Ammon's horn (tissue), 1 donor: ENCODE measurements at regions not wholly inside any gene's neighbourhood (a gene's known extent, or its start where the extent isn't known, plus 50 kb on each side); places are given as distances from the start of the nearest gene placed in this dataset.
A peak's percentile ranks its signal among the peaks of the same experiment; 100 is the strongest.

Source experiments
- DNase-seq: peaks from one replicate; pipeline ENCODE4 v3.0.0-alpha.2; 2016; ENCODE audit warnings: low spot score

DNA sequence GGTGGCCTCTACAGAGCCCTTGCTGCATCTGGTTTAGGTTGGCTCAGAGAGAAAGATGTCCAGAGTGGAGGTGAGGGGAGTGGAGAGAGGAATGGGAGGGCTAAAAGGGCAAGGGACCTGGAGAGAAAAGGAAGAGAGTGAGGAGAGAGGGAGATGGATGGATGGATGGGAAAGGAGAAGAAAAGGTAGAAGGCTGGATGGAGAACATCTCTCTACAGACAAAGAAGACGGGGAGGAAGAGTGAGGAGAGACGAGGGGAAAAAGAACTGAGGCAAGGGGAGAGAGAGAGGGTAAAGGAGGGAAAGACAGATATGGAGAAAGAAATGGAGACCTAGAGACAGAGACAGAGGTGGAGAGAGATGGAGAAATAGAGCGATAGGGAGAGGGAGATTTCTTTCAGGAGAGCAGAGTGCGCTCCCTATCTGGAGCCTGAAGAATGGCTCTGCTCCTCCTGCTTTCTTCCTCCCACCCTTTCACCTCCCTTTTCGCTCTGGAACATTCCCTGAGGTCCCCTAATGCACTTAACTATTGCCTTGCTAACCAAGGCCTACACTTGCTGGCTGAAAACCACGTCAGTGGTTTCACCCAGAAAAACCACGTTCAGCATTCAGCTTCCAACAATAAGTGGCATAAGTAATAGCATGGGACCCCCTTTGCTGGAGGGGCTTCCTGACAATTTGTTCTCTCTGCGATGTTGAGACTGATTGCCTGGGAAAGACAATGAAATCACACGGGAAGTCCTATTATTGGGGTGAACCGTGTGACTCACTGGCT lies 286.3 kb downstream of the CDH26 start:
- no peak for DNase-seq

- DNase-seq = no peak
Observed at GRCh38 chr20:60246751-60247150, 288.5 kb downstream of the CDH26 start.

DNA sequence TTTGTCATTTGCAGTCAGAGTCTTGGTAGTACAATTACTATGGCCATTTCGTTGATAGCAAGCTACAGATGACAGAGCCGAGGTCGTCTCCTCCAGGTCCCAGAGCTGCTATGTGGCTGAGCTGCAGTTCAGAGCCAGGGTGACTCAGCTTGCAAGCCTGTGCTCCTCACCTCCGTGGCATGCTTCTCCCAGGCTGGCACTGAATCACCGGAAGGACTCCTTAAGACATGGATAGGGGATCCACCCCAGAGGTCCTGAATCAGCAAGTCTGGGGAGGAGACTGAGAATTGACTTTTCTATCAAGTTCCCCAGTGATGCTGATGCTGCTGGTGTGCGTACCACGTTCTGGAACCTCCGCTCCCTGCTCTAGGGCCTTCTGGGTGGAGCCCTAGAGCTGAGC lies 291.2 kb downstream of the CDH26 start:
- DNase-seq = no peak

DNA sequence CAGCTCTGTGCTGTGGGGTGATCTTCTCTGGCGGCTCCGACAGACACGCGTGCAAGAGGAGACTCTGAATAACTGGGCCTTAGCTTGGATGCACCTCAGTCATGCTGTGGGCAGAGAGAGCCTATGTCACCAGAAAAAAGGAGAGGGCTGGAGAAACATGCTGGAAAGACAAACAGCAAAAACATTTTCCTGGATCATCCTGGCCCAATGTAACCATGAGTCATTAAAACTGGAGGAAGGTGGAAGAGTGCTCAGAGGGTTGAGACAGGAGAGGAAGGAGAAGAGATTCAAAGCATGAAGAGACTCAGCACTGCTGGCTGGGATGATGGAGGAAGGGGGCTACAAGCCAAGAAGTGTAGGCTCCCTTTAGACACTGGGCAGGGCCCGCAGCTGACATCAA lies 292.0 kb downstream of the CDH26 start:
- DNase-seq = no peak

GRCh38 chr20:60252866-60253265 lies 294.6 kb downstream of the CDH26 start:
- no peak for DNase-seq

DNA sequence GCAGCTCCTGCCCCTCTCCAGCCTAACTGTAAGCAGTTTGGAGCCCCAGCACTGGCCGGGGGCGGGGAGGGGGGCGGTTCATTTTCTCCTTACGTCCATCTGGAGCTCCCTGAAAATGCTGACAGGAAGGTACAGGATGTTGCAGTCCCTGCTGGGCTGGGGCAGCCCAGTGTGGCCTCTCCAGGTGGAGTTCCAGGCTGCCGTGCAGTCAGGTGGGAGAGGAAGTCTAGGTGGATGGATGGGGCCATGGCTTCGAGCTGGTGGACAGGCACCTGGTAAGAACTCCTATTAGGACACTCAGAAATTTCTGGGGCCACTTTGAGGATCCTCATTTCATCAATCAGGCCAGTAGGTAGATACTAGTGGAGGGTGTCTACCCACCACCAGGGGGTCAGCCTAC lies 295.2 kb downstream of the CDH26 start:
- no peak for DNase-seq

- DNase-seq = no peak
Observed at GRCh38 chr20:60254901-60255411, 296.7 kb downstream of the CDH26 start.

DNA sequence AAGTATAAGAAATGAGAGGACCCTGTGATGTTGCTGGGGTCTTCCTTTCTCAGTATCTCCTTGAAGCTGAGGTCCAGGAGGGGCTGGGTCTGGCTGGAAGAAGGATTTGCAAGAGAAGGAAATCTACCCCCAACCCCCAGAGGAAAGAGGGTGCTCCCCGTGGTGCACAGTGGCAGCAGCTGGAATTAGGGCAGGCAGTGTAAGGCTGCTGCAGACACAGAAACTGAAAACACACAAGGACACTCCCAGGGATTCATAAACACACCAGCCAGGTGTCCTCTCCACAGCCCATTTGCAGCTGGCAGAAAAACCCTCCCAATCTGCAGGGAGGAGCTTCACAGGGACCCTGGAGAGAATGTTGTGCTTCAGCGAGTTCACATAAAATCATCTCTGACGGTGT lies 297.2 kb downstream of the CDH26 start:
- DNase-seq = no peak

DNA sequence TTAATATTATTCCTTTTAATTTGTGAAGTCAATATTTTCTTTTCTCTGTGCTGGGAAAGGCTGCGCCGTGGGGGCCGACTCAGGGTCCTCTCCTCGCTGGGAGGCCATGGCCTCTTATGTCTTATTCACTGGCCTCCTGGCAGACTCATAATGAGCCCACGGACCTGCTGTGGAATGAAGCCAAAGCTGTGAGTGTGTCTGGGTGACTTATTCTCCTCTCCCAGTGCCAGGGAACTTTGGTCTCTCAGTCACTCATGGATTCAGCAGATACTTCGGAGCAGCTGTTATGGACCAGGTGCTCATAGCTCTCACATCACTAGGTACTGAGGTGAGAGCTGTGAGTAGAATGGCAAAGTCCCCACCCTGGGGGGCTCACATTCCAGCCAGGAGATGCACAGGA lies 297.6 kb downstream of the CDH26 start:
- DNase-seq = no peak

DNA sequence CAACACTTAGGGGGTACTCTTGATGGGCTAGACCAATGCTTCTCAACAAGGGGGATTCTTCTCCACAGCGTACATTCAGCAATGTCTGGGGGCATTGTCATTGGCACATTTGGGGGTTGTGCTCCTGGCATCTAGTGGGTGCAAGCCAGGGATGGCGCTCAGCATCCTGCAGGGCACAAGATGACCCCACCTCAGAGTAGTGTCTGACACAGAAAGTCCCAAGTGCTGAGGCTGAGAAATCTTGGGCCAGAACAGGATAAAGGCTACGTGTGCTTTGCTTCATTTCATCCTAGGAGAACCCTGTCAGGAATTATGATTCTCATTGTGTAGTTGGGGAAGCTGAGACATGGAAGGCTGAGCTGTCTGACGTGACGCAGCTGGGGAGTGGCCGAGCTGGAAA lies 298.6 kb downstream of the CDH26 start:
- no peak for DNase-seq

DNA sequence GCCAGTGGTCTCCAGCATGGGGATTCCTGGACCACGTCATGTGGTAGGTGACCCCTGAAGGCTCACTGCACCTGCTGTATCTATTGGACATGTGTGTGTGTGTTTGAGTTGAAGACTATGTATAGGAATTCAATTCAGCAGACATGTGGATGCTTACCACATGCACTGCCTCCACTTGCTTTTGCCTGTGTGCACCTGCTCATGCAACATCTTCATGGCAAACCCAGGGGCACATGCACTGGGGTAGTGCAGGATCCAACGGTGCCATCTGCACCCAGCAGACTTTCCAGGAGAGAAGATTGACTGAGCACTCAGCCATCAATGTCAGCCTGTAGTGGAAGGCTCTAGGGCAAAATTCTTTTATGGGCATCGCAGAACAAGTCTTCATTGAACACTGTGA lies 299.4 kb downstream of the CDH26 start:
- no peak for DNase-seq

DNA sequence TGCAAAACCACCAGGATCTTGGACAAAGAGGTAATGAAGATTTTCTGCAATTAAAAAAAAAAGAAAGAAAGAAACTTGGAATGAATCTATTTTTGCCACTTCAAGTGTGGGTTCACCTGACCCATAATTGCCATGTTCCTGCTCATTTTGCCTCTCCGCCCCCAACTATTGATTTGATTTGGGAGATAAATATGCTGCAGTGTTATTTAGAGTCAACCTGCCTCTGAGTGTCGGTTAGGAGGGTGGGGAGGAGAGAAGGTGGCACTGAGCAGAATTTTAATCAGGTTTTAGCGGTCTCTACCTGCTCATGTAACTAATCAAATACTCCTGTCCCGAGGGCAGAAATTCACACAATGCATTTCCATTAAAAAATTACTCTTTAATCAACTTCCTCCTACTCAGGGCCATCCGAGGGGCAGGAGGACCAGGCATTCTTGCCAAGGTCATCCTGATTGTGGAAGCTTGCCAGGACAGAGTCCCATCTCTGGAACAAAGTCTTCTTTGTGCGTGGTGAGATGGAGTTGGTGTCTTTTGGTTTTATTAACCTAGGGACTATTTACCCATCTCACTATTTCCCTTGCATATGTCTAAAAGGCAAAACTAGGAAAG lies 300.1 kb downstream of the CDH26 start:
- DNase-seq = no peak

DNA sequence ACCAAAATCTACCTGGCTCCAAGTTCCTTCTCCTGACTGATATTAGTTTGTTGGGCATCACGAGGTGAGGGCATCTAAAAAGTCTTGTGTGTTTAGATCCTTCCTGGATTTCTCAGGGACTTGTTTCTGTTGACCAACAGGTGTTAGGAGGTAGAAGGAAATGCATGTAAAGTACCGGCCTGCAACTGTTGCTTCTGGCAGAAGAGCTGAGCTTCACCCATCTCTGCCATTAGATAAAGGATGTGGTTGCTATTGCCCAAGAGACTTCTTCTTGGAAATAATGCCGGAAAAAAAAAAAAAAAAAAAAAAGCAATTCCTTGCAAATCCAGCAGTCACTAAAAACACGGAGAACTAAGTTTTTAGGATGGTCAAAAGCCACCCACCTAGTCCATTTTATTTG lies 303.1 kb downstream of the CDH26 start:
- no peak for DNase-seq

GRCh38 chr20:60262967-60263603 lies 304.9 kb downstream of the CDH26 start:
- DNase-seq = peak; percentile 19

GRCh38 chr20:60263725-60264709 lies 305.8 kb downstream of the CDH26 start:
- peak; percentile 38 for DNase-seq

GRCh38 chr20:60266177-60266823 lies 308.1 kb downstream of the CDH26 start:
- DNase-seq = no peak

DNA sequence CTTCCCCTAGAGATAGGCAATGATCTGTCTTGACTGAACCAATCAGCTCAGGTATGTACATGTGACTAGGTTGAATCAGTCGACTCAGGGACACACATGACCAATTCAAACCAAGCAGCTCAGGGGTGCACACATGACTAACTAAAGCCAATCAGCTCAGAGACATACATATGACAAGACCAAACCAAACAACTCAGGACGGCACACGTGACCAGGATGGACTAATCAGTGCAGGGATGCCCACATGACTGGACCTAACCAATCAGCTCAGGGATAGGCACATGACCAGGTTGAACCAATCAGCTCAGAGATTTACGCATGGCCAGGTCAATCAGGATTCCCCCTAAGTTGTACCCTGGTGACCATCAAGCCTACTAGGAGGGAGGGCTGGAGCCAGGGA lies 310.3 kb downstream of the CDH26 start:
- no peak for DNase-seq

GRCh38 chr20:60269573-60270162 lies 311.4 kb downstream of the CDH26 start:
- no peak for DNase-seq

GRCh38 chr20:60270341-60270740 lies 312.1 kb downstream of the CDH26 start:
- DNase-seq = no peak

- DNase-seq = no peak
Observed at GRCh38 chr20:60271597-60271996, 313.4 kb downstream of the CDH26 start.

DNA sequence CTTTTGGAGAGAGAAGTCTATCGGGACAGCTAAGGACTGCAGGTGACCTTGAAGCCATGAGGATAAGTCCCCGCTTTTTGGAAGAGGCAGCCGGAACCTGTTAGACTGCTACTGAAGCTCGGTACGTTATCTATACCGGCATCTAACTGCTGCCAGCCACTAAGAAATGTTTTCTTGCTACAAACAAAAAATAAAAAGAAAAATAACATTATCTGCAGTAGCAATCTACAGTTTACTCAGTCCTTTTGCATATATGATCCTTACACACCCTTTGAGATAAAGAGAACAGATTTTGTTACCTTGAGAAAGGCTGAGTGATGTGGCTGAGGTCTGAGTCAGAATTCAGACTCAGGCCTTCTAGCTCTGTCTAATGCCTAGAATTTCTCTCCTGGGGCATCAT lies 314.6 kb downstream of the CDH26 start:
- DNase-seq = no peak
